Epithelial cell of esophagus (primary cell): ENCODE measurements at regions not wholly inside any gene's neighbourhood (a gene's known extent, or its start where the extent isn't known, plus 50 kb on each side); places are given as distances from the start of the nearest gene placed in this dataset.

Experiments used
- DNase-seq: peaks from one replicate; pipeline ENCODE4 v3.0.0; 2010; ENCODE audit warnings: low read depth
- H3K4me3 ChIP-seq: 2 replicates; pipeline ENCODE4 v1.5.1; 2011; ENCODE audit warnings: mild to moderate bottlenecking, low read length, control low read depth
- CTCF ChIP-seq: IDR thresholded peaks from 2 replicates; pipeline ENCODE4 v1.5.1; 2011; ENCODE audit warnings: low read depth, mild to moderate bottlenecking, low read length, control low read depth, inconsistent platforms; ENCODE audit not compliant: insufficient read depth; ENCODE audit errors: missing control alignments

- no peak for TF ChIP-seq CTCF
- H3K4me3 ChIP-seq = no peak overlapping the region
- no peak for DNase-seq
These were observed 249.7 kb downstream of the C1orf94 start for GRCh38 chr1:34426325-34426896.

GRCh38 chr1:34427170-34427569 lies 250.5 kb downstream of the C1orf94 start:
- TF ChIP-seq CTCF = no peak
- no peak for DNase-seq
- no peak overlapping the region for H3K4me3 ChIP-seq

GRCh38 chr1:34433099-34433498 lies 256.4 kb downstream of the C1orf94 start:
- no peak overlapping the region for H3K4me3 ChIP-seq
- DNase-seq = no peak
- no peak for TF ChIP-seq CTCF

GRCh38 chr1:34436836-34437235 lies 260.1 kb downstream of the C1orf94 start:
- H3K4me3 ChIP-seq = no peak overlapping the region
- no peak for TF ChIP-seq CTCF
- no peak for DNase-seq

GRCh38 chr1:34441259-34442069 lies 264.8 kb downstream of the C1orf94 start:
- no peak for DNase-seq
- no peak for TF ChIP-seq CTCF
- H3K4me3 ChIP-seq = no peak overlapping the region

- no peak for TF ChIP-seq CTCF
- H3K4me3 ChIP-seq = no peak overlapping the region
- DNase-seq = no peak
These were observed 267.8 kb downstream of the C1orf94 start for GRCh38 chr1:34444516-34444915.
